HG03354 (cell line): ENCODE measurements at regions not wholly inside any gene's neighbourhood (a gene's known extent, or its start where the extent isn't known, plus 50 kb on each side); places are given as distances from the start of the nearest gene placed in this dataset.
"Not testable (repeated sequence)": the region's sequence is repeated elsewhere in the genome, so short reads cannot be mapped to it uniquely, and the experiment has no call there.

Source experiments
- ATAC-seq: cut with Tn5 transposase; IDR thresholded peaks from one replicate; pipeline ENCODE4 v1.9.1; 2021; ENCODE audit warnings: mild to moderate bottlenecking; ENCODE audit not compliant: unreplicated experiment, poor library complexity, severe bottlenecking

GRCh38 chr18:22559414-22560274, 141.9 kb upstream of the CTAGE1 start:
- no peak for ATAC-seq

- ATAC-seq = no peak
Observed at GRCh38 chr18:22560275-22560610, 142.5 kb upstream of the CTAGE1 start.

- ATAC-seq = no peak
Observed at GRCh38 chr18:22560797-22561196, 143.1 kb upstream of the CTAGE1 start.

GRCh38 chr18:22563164-22563583, 145.5 kb upstream of the CTAGE1 start:
- ATAC-seq = peak; percentile 79

GRCh38 chr18:22564036-22564435, 146.3 kb upstream of the CTAGE1 start:
- ATAC-seq = no peak

- no peak for ATAC-seq
Observed at GRCh38 chr18:22566703-22567420, 149.1 kb upstream of the CTAGE1 start.

GRCh38 chr18:22567794-22568193, 150.1 kb upstream of the CTAGE1 start:
- ATAC-seq = no peak

- ATAC-seq = no peak
Observed at GRCh38 chr18:22570492-22570891, 152.8 kb upstream of the CTAGE1 start.

- ATAC-seq = no peak
Observed at GRCh38 chr18:22572341-22572740, 154.6 kb upstream of the CTAGE1 start.

GRCh38 chr18:22579271-22579670, 161.6 kb upstream of the CTAGE1 start:
- no peak for ATAC-seq

GRCh38 chr18:22585333-22585732, 167.6 kb upstream of the CTAGE1 start:
- no peak for ATAC-seq

- ATAC-seq = no peak
Observed at GRCh38 chr18:22585821-22586220, 168.1 kb upstream of the CTAGE1 start.

GRCh38 chr18:22591222-22591621, 173.5 kb upstream of the CTAGE1 start:
- ATAC-seq = no peak

GRCh38 chr18:22594155-22594690, 176.5 kb upstream of the CTAGE1 start:
- no peak for ATAC-seq

GRCh38 chr18:22601481-22601880, 183.8 kb upstream of the CTAGE1 start:
- no peak for ATAC-seq

- ATAC-seq = not testable (repeated sequence)
Observed at GRCh38 chr18:22602456-22602855, 184.7 kb upstream of the CTAGE1 start.

- no peak for ATAC-seq
Observed at GRCh38 chr18:22603902-22604301, 186.2 kb upstream of the CTAGE1 start.

- no peak for ATAC-seq
Observed at GRCh38 chr18:22604390-22604985, 186.8 kb upstream of the CTAGE1 start.

- ATAC-seq = no peak
Observed at GRCh38 chr18:22604986-22605421, 187.3 kb upstream of the CTAGE1 start.

- ATAC-seq = no peak
Observed at GRCh38 chr18:22605736-22606135, 188.0 kb upstream of the CTAGE1 start.
